Calu3 (cell line): ENCODE measurements at regions not wholly inside any gene's neighbourhood (a gene's known extent, or its start where the extent isn't known, plus 50 kb on each side); places are given as distances from the start of the nearest gene placed in this dataset.

Experiments used
- BruUV-seq: library from RNA; stranded (reverse); fragments of 400-500 nt; replicated peaks from 2 replicates; lab custom pipeline; 2021; lab: Mats Ljungman, UMichigan
- CTCF ChIA-PET: fragments of 300-600 bp; sonication (Branson Sonifier 250); formaldehyde crosslinking; loops from one replicate; lab custom pipeline; 2022; ENCODE audit warnings: antibody characterized with exemption; lab: Charles Lee
- DNase-seq: peaks from one replicate; pipeline ENCODE4 v3.0.0; 2022
- H3K27ac Mint-ChIP-seq: one replicate; pipeline ENCODE4 v1.8.0; 2022; ENCODE audit warnings: mixed read lengths; ENCODE audit not compliant: unreplicated experiment
- H3K27me3 Mint-ChIP-seq: one replicate; pipeline ENCODE4 v1.8.0; 2022; ENCODE audit warnings: mixed read lengths; ENCODE audit not compliant: unreplicated experiment
- H3K36me3 Mint-ChIP-seq: one replicate; pipeline ENCODE4 v1.8.0; 2022; ENCODE audit warnings: mild to moderate bottlenecking, moderate library complexity, mixed read lengths; ENCODE audit not compliant: insufficient read depth, unreplicated experiment
- H3K4me1 Mint-ChIP-seq: one replicate; pipeline ENCODE4 v1.8.0; 2022; ENCODE audit warnings: mild to moderate bottlenecking, low read depth, mixed read lengths; ENCODE audit not compliant: unreplicated experiment
- H3K4me3 Mint-ChIP-seq: one replicate; pipeline ENCODE4 v1.8.0; 2022; ENCODE audit warnings: mild to moderate bottlenecking, low read depth, moderate library complexity, mixed read lengths; ENCODE audit not compliant: unreplicated experiment
- H3K9me3 Mint-ChIP-seq: one replicate; pipeline ENCODE4 v1.8.0; 2022; ENCODE audit warnings: low read depth, mixed read lengths; ENCODE audit not compliant: unreplicated experiment
- CTCF ChIP-seq: fragments of 200-600 bp; IDR thresholded peaks from one replicate; pipeline ENCODE4 v1.8.0; 2022; ENCODE audit warnings: antibody characterized with exemption; ENCODE audit not compliant: unreplicated experiment
- intact Hi-C: fragments of 100-400 bp; cut with micrococcal nuclease; formaldehyde crosslinking; loops from one replicate; pipeline ENCODE4 v1.10.0; 2022; ENCODE audit not compliant: unreplicated experiment

GRCh38 chr7:41048771-41049170 lies 654.1 kb downstream of the INHBA start:
- peaks cover 14% of the 10 kb centered on the region for H3K36me3 Mint-ChIP-seq
- no peak for DNase-seq
- CTCF ChIA-PET: interaction anchor here (0.7 to 3.6 kb wide), 3 partner anchors 11 to 656 kb away, joined by 3 to 33 read pairs (median 5); no protein-coding TSS in a partner anchor
- peak overlapping the region; percentile 66 for H3K27ac Mint-ChIP-seq
- no TSS peak for BruUV-seq
- peaks cover 3% of the 10 kb centered on the region for H3K9me3 Mint-ChIP-seq
- intact Hi-C loops: loop anchor here (1.0 to 10.0 kb wide), 4 partner anchors 62 to 814 kb away; no protein-coding TSS in a partner anchor
- TF ChIP-seq CTCF: no peak
- no peak overlapping the region for H3K4me3 Mint-ChIP-seq
- no peaks in the 10 kb centered on the region for H3K27me3 Mint-ChIP-seq
- H3K4me1 Mint-ChIP-seq: peaks cover 54% of the 10 kb centered on the region

GRCh38 chr7:41047789-41048191 lies 655.1 kb downstream of the INHBA start:
- TF ChIP-seq CTCF: no peak
- Mint-ChIP-seq H3K4me1 (peaks cover 54% of the 10 kb centered on the region), H3K27ac (peak overlapping the region; percentile 66), H3K36me3 (peaks cover 14% of the 10 kb centered on the region), H3K4me3 (no peak overlapping the region), H3K9me3 (peaks cover 6% of the 10 kb centered on the region), H3K27me3 (no peaks in the 10 kb centered on the region)
- intact Hi-C loops: loop anchor here (1.0 to 10.0 kb wide), 4 partner anchors 63 to 813 kb away; no protein-coding TSS in a partner anchor
- peak; percentile 35 for DNase-seq
- CTCF ChIA-PET: interaction anchor here (0.8 to 3.6 kb wide), 8 partner anchors 11 to 815 kb away, joined by 3 to 33 read pairs (median 4); no protein-coding TSS in a partner anchor
- no TSS peak for BruUV-seq

- no peak for TF ChIP-seq CTCF
- DNase-seq: no peak
- no peak overlapping the region for H3K4me3 Mint-ChIP-seq
- no TSS peak for BruUV-seq
- CTCF ChIA-PET: interaction anchor here (1.2 to 3.6 kb wide), 5 partner anchors 12 to 658 kb away, joined by 3 to 33 read pairs (median 5); no protein-coding TSS in a partner anchor
- intact Hi-C loops: loop anchor here (5.0 to 10.0 kb wide), 3 partner anchors 215 to 812 kb away; no protein-coding TSS in a partner anchor
- no peaks in the 10 kb centered on the region for H3K27me3 Mint-ChIP-seq
- H3K36me3 Mint-ChIP-seq: peaks cover 14% of the 10 kb centered on the region
- peaks cover 7% of the 10 kb centered on the region for H3K9me3 Mint-ChIP-seq
- H3K27ac Mint-ChIP-seq: peak overlapping the region; percentile 66
- peaks cover 54% of the 10 kb centered on the region for H3K4me1 Mint-ChIP-seq
These were observed 655.7 kb downstream of the INHBA start for GRCh38 chr7:41047211-41047610.

GRCh38 chr7:41046776-41047175 lies 656.1 kb downstream of the INHBA start:
- no peak overlapping the region for H3K4me3 Mint-ChIP-seq
- peaks cover 14% of the 10 kb centered on the region for H3K36me3 Mint-ChIP-seq
- CTCF ChIA-PET: interaction anchor here (0.6 to 3.6 kb wide), 4 partner anchors 40 to 658 kb away, joined by 4 to 33 read pairs (median 10); no protein-coding TSS in a partner anchor
- peaks cover 8% of the 10 kb centered on the region for H3K9me3 Mint-ChIP-seq
- H3K27ac Mint-ChIP-seq: peak overlapping the region; percentile 66
- H3K4me1 Mint-ChIP-seq: peaks cover 54% of the 10 kb centered on the region
- no TSS peak for BruUV-seq
- intact Hi-C loops: loop anchor here (1.0 to 10.0 kb wide), 4 partner anchors 214 to 812 kb away; no protein-coding TSS in a partner anchor
- DNase-seq: no peak
- no peak for TF ChIP-seq CTCF
- H3K27me3 Mint-ChIP-seq: no peaks in the 10 kb centered on the region
